GM12874 (cell line): ENCODE measurements at regions not wholly inside any gene's neighbourhood (a gene's known extent, or its start where the extent isn't known, plus 50 kb on each side); places are given as distances from the start of the nearest gene placed in this dataset.

Source experiments
- CTCF ChIP-seq: IDR thresholded peaks from 2 replicates; pipeline ENCODE4 v1.5.1; 2011; ENCODE audit warnings: low read depth, mild to moderate bottlenecking, control low read depth, low read length, moderate library complexity; ENCODE audit not compliant: insufficient read depth

- no peak for TF ChIP-seq CTCF
Observed at GRCh38 chr4:11735651-11736050, 307.0 kb upstream of the HS3ST1 start.

- no peak for TF ChIP-seq CTCF
Observed at GRCh38 chr4:11732155-11732554, 303.5 kb upstream of the HS3ST1 start.

- no peak for TF ChIP-seq CTCF
Observed at GRCh38 chr4:11730545-11730944, 301.9 kb upstream of the HS3ST1 start.

- no peak for TF ChIP-seq CTCF
Observed at GRCh38 chr4:11729548-11729947, 300.9 kb upstream of the HS3ST1 start.

GRCh38 chr4:11727903-11728564 is 299.3 kb upstream of the HS3ST1 start:
- no peak for TF ChIP-seq CTCF

- no peak for TF ChIP-seq CTCF
Observed at GRCh38 chr4:11724731-11725130, 296.0 kb upstream of the HS3ST1 start.

GRCh38 chr4:11722223-11722622 is 293.5 kb upstream of the HS3ST1 start:
- no peak for TF ChIP-seq CTCF

GRCh38 chr4:11720292-11720691 is 291.6 kb upstream of the HS3ST1 start:
- peak; percentile 19; the same call in 1 of the 2 replicates for TF ChIP-seq CTCF
